NCI-H226 (cell line): ENCODE measurements at regions not wholly inside any gene's neighbourhood (a gene's known extent, or its start where the extent isn't known, plus 50 kb on each side); places are given as distances from the start of the nearest gene placed in this dataset.

Experiments used
- DNase-seq: peaks from one replicate; pipeline ENCODE4 v3.0.0-alpha.2; 2015

- DNase-seq = no peak
Measured at GRCh38 chr9:88280816-88281382, 107.3 kb upstream of the SPIN1 start.

- no peak for DNase-seq
Measured at GRCh38 chr9:88278036-88278435, 110.2 kb upstream of the SPIN1 start.

GRCh38 chr9:88274078-88274477, 114.2 kb upstream of the SPIN1 start:
- no peak for DNase-seq

- no peak for DNase-seq
Measured at GRCh38 chr9:88272986-88273385, 115.3 kb upstream of the SPIN1 start.

- DNase-seq = peak; percentile 9
Measured at GRCh38 chr9:88270413-88270812, 117.8 kb upstream of the SPIN1 start.

GRCh38 chr9:88268886-88269285, 119.4 kb upstream of the SPIN1 start:
- DNase-seq = no peak

- DNase-seq = no peak
Measured at GRCh38 chr9:88267283-88267682, 121.0 kb upstream of the SPIN1 start.

GRCh38 chr9:88266416-88266815, 121.8 kb upstream of the SPIN1 start:
- DNase-seq = no peak

GRCh38 chr9:88259001-88259400, 120.7 kb upstream of the SPATA31C2 start:
- no peak for DNase-seq

GRCh38 chr9:88258601-88259000, 120.3 kb upstream of the SPATA31C2 start:
- DNase-seq = peak; percentile 35

- DNase-seq = peak; percentile 73
Measured at GRCh38 chr9:88258024-88258423, 119.7 kb upstream of the SPATA31C2 start.

GRCh38 chr9:88256216-88256615, 117.9 kb upstream of the SPATA31C2 start:
- no peak for DNase-seq

- DNase-seq = peak; percentile 16
Measured at GRCh38 chr9:88255806-88256205, 117.5 kb upstream of the SPATA31C2 start.

GRCh38 chr9:88251903-88252302, 113.6 kb upstream of the SPATA31C2 start:
- DNase-seq = no peak

GRCh38 chr9:88243736-88244135, 105.5 kb upstream of the SPATA31C2 start:
- no peak for DNase-seq

- DNase-seq = no peak
Measured at GRCh38 chr9:88242879-88243278, 104.6 kb upstream of the SPATA31C2 start.

- DNase-seq = no peak
Measured at GRCh38 chr9:88237991-88238571, 99.8 kb upstream of the SPATA31C2 start.

GRCh38 chr9:88237479-88237961, 99.2 kb upstream of the SPATA31C2 start:
- DNase-seq = no peak

GRCh38 chr9:88236511-88237478, 98.5 kb upstream of the SPATA31C2 start:
- DNase-seq = no peak

GRCh38 chr9:88235615-88236014, 97.3 kb upstream of the SPATA31C2 start:
- DNase-seq = no peak

- DNase-seq = no peak
Measured at GRCh38 chr9:88234114-88234513, 95.8 kb upstream of the SPATA31C2 start.

GRCh38 chr9:88233091-88233490, 94.8 kb upstream of the SPATA31C2 start:
- DNase-seq = no peak

GRCh38 chr9:88230612-88231011, 92.3 kb upstream of the SPATA31C2 start:
- no peak for DNase-seq

- no peak for DNase-seq
Measured at GRCh38 chr9:88229434-88229833, 91.2 kb upstream of the SPATA31C2 start.
